HCT116 (cell line): ENCODE measurements at regions not wholly inside any gene's neighbourhood (a gene's known extent, or its start where the extent isn't known, plus 50 kb on each side); places are given as distances from the start of the nearest gene placed in this dataset.

Source experiments
- ATAC-seq: fragments of 200-7000 bp; cut with Tn5 transposase; 2 replicates; pipeline ENCODE4 v1.9.1; 2020; ENCODE audit warnings: mild to moderate bottlenecking, moderate library complexity
- BruUV-seq: library from RNA; stranded (reverse); fragments of 400-500 nt; replicated peaks from 2 replicates; lab custom pipeline; 2021; lab: Mats Ljungman, UMichigan
- CTCF ChIA-PET: fragments of 300-600 bp; sonication (Branson Sonifier 250); formaldehyde crosslinking; loops from one replicate; lab custom pipeline; 2021; ENCODE audit warnings: antibody characterized with exemption; lab: Charles Lee
- POLR2A ChIA-PET: fragments of 300-600, 350-600 bp; sonication (Branson Sonifier 250); formaldehyde crosslinking; loops from one replicate; lab custom pipeline; 2021; ENCODE audit warnings: antibody characterized with exemption; lab: Charles Lee
- RAD21 ChIA-PET, 2 experiments: fragments of 300-600 bp; sonication (Branson Sonifier 250); formaldehyde crosslinking; loops; one replicate each; lab custom pipeline; 2023; ENCODE audit warnings: low total read pairs in 2 of 2; ENCODE audit not compliant: uncharacterized antibody in 2 of 2, unreplicated experiment in 2 of 2, low non-redundant PET in 1 of 2; lab: Charles Lee
- DNase-seq: peaks from one replicate; pipeline ENCODE4 v3.0.0-alpha.2; 2010; ENCODE audit warnings: low read depth, low spot score
- H2AFZ ChIP-seq: fragments of 200-600 bp; shearing (Covaris generic), sonication (generic); 2 replicates; pipeline ENCODE4 v1.6.1; 2017; ENCODE audit warnings: low read depth, mixed run types, mixed read lengths, antibody characterized with exemption, low read length; ENCODE audit not compliant: poor library complexity, severe bottlenecking
- H3K27ac ChIP-seq: 2 replicates; pipeline ENCODE4 v1.5.1; 2012; ENCODE audit warnings: low read depth, low read length
- H3K27me3 ChIP-seq: fragments of 200-600 bp; sonication (generic); 2 replicates; pipeline ENCODE4 v1.6.1; 2016; ENCODE audit warnings: mixed run types, low read length, mixed read lengths; ENCODE audit not compliant: insufficient read depth
- H3K36me3 ChIP-seq, 2 experiments: fragments of 200-500 bp in 1 of 2; fragments of 200-600 bp in 1 of 2; sonication (Bioruptor generic) in 1 of 2; sonication (generic) in 1 of 2; 2 replicates each; pipeline versions ENCODE4 v1.5.1 to v1.6.1; 2014 to 2016; ENCODE audit warnings: low read length in 2 of 2, inconsistent platforms in 1 of 2, mixed read lengths in 1 of 2, mixed run types in 1 of 2; ENCODE audit not compliant: insufficient read depth in 2 of 2, control insufficient read depth in 1 of 2
- H3K4me1 ChIP-seq, 2 experiments: fragments of 200-600 bp in 1 of 2; sonication (generic) in 1 of 2; 2 replicates each; pipeline versions ENCODE4 v1.5.1 to v1.6.1; 2012 to 2017; ENCODE audit warnings: low read length in 2 of 2, inconsistent platforms in 1 of 2, mild to moderate bottlenecking in 1 of 2, mixed read lengths in 1 of 2, mixed run types in 1 of 2, moderate library complexity in 1 of 2; ENCODE audit not compliant: insufficient read depth in 2 of 2, control insufficient read depth in 1 of 2
- H3K4me2 ChIP-seq: fragments of 200-600 bp; sonication (generic); 2 replicates; pipeline ENCODE4 v1.6.1; 2017; ENCODE audit warnings: mixed run types, low read length, mixed read lengths
- H3K4me3 ChIP-seq, 2 experiments: fragments of 200-600 bp in 1 of 2; sonication (generic) in 1 of 2; replicated peaks in 1 of 2; 2 replicates each; pipeline ENCODE4 v1.5.1; 2011 to 2016; ENCODE audit warnings: low read length in 2 of 2, control low read depth in 1 of 2, low read depth in 1 of 2, mild to moderate bottlenecking in 1 of 2, mixed read lengths in 1 of 2, mixed run types in 1 of 2
- H3K79me2 ChIP-seq: fragments of 200-600 bp; sonication (generic); 2 replicates; pipeline ENCODE4 v1.6.1; 2017; ENCODE audit warnings: mild to moderate bottlenecking, mixed run types, low read length, moderate library complexity, mixed read lengths; ENCODE audit not compliant: insufficient read depth
- H3K9ac ChIP-seq: fragments of 200-600 bp; sonication (generic); 2 replicates; pipeline ENCODE4 v1.6.1; 2016; ENCODE audit warnings: low read length, mixed read lengths
- H3K9me2 ChIP-seq: fragments of 200-600 bp; sonication (generic), shearing (Covaris generic); 2 replicates; pipeline ENCODE4 v1.6.1; 2017; ENCODE audit warnings: mixed run types, mild to moderate bottlenecking, moderate library complexity; ENCODE audit not compliant: insufficient read depth
- H3K9me3 ChIP-seq, 2 experiments: fragments of 200-500 bp in 1 of 2; fragments of 200-600 bp in 1 of 2; sonication (Bioruptor generic) in 1 of 2; sonication (generic) in 1 of 2; 2 replicates each; pipeline ENCODE4 v1.6.1; 2014 to 2017; ENCODE audit warnings: low read length in 2 of 2, mixed read lengths in 2 of 2, inconsistent platforms in 1 of 2, low read depth in 1 of 2, mild to moderate bottlenecking in 1 of 2, mixed run types in 1 of 2, moderate library complexity in 1 of 2; ENCODE audit not compliant: control insufficient read depth in 1 of 2, insufficient read depth in 1 of 2
- H4K20me1 ChIP-seq: fragments of 200-600 bp; sonication (generic), shearing (Covaris generic); 2 replicates; pipeline ENCODE4 v1.6.1; 2017; ENCODE audit warnings: mixed run types, mild to moderate bottlenecking, moderate library complexity; ENCODE audit not compliant: insufficient read depth
- ATF3 ChIP-seq: IDR thresholded peaks from 2 replicates; pipeline ENCODE4 v1.6.1; 2012
- CEBPB ChIP-seq: IDR thresholded peaks from 2 replicates; pipeline ENCODE4 v1.6.1; 2012; ENCODE audit warnings: low read depth
- CTCF ChIP-seq, 3 experiments: fragments of 200-600 bp in 1 of 3; sonication (generic) in 1 of 3; IDR thresholded peaks in 2 of 3; conservative IDR thresholded peaks in 1 of 3; 2 replicates each; pipeline ENCODE4 v1.5.1; 2012 to 2017; ENCODE audit warnings: low read depth in 2 of 3, low read length in 2 of 3, antibody characterized with exemption in 1 of 3, borderline replicate concordance in 1 of 3, control low read depth in 1 of 3, mild to moderate bottlenecking in 1 of 3, mixed read lengths in 1 of 3, mixed run types in 1 of 3, moderate library complexity in 1 of 3; ENCODE audit not compliant: insufficient read depth in 1 of 3
- EGR1 ChIP-seq: IDR thresholded peaks from 2 replicates; pipeline ENCODE4 v1.6.1; 2012; ENCODE audit warnings: low read depth
- ELF1 ChIP-seq: IDR thresholded peaks from 2 replicates; pipeline ENCODE4 v1.6.1; 2012; ENCODE audit warnings: low read depth, borderline replicate concordance
- EZH2phosphoT487 ChIP-seq: fragments of 200-600 bp; IDR thresholded peaks from 2 replicates; pipeline ENCODE4 v1.6.1; 2018; ENCODE audit warnings: antibody characterized with exemption, borderline replicate concordance
- FOSL1 ChIP-seq: IDR thresholded peaks from 2 replicates; pipeline ENCODE4 v1.6.1; 2012; ENCODE audit warnings: low read depth
- POLR2A ChIP-seq: IDR thresholded peaks from 2 replicates; pipeline ENCODE4 v1.7.0; 2011; ENCODE audit warnings: borderline replicate concordance; ENCODE audit not compliant: insufficient read depth, insufficient read length; ENCODE audit errors: extremely low read depth
- POLR2AphosphoS5 ChIP-seq: IDR thresholded peaks from 2 replicates; pipeline ENCODE4 v1.6.1; 2011; ENCODE audit warnings: mild to moderate bottlenecking, low read depth, low read length, moderate library complexity
- SIN3A ChIP-seq: IDR thresholded peaks from 2 replicates; pipeline ENCODE4 v1.6.1; 2012; ENCODE audit warnings: low read depth
- SP1 ChIP-seq: IDR thresholded peaks from 2 replicates; pipeline ENCODE4 v1.6.1; 2012; ENCODE audit warnings: low read depth
- TCF7L2 ChIP-seq: IDR thresholded peaks from 2 replicates; pipeline ENCODE4 v1.7.0; 2011; ENCODE audit warnings: borderline replicate concordance, inconsistent platforms; ENCODE audit not compliant: insufficient read depth, insufficient read length; ENCODE audit errors: extremely low read depth
- YY1 ChIP-seq: IDR thresholded peaks from 2 replicates; pipeline ENCODE4 v1.6.1; 2011; ENCODE audit warnings: low read length, low read depth, moderate library complexity, mild to moderate bottlenecking; ENCODE audit not compliant: insufficient replicate concordance; ENCODE audit errors: extremely low read depth
- ZFX ChIP-seq: fragments of 450-650 bp; IDR thresholded peaks from 2 replicates; pipeline ENCODE4 v1.6.1; 2017
- intact Hi-C: fragments of 100-400 bp; cut with micrococcal nuclease; formaldehyde crosslinking; loops from 2 replicates; pipeline ENCODE4 v1.10.0; 2022
- TF ChIP-seq, protein P1 (sequence below): IDR thresholded peaks from 2 replicates; pipeline ENCODE4 v1.6.1; 2011; ENCODE audit warnings: mild to moderate bottlenecking, low read length, moderate library complexity; ENCODE audit not compliant: insufficient replicate concordance; ENCODE audit errors: extremely low read depth
- TF ChIP-seq, protein P2 (sequence below): IDR thresholded peaks from 2 replicates; pipeline ENCODE4 v1.6.1; 2012

GRCh38 chr4:60173103-60173502, 1027.0 kb upstream of the ADGRL3 start:
- TF ChIP-seq CEBPB (no peak), EZH2phosphoT487 (no peak), ELF1 (no peak), YY1 (no peak), POLR2A (no peak), POLR2AphosphoS5 (no peak), ATF3 (no peak), SP1 (no peak), FOSL1 (no peak), ZFX (no peak), TCF7L2 (no peak)
- TF ChIP-seq, all 23 proteins: peak for 0

DNA sequence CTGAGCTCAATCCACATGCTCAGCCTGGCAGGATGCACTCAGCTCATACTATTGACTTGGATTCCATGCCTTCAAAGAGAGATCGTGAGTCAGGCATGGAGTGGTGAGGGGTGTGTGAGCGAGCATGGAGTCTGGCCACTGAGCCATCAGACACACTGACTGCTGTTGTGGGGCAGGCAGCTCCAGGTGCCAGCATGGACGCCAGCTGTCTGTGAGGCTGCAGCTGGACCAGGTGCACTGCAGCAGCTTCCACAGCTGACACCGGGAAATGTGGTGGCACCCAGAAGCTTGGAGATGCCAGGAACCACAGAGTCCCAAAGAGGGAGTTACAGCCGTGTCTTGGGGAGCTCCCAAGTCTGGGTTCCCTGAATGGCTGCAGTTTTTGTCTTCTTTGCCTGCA, 1026.4 kb upstream of the ADGRL3 start:
- ATAC-seq = no peak
- no peak overlapping the region for H3K27ac ChIP-seq

More at GRCh38 chr4:60173103-60173502, 1027.0 kb upstream of the ADGRL3 start:
- ChIA-PET RAD21 (no interaction called here), CTCF (no interaction called here), POLR2A (no interaction called here)
- intact Hi-C loops = no loop called here
- DNase-seq (no peak), ATAC-seq (no peak)
- H3K27ac ChIP-seq = no peak overlapping the region
- no peak overlapping the region for H2AFZ ChIP-seq
- peaks cover 0 to 18% of the 10 kb centered on the region in 2 experiments; a peak in 2 of 4 replicates for H3K9me3 ChIP-seq
- no peaks in the 10 kb centered on the region; the same call in 1 of the 2 replicates for H4K20me1 ChIP-seq
- no peaks in the 10 kb centered on the region for H3K27me3 ChIP-seq
- no peaks in the 10 kb centered on the region for H3K79me2 ChIP-seq
- no peaks in the 10 kb centered on the region for H3K9me2 ChIP-seq
- H3K4me3 ChIP-seq = no peak overlapping the region
- H3K9ac ChIP-seq = no peak overlapping the region
- no TSS peak for BruUV-seq
- no peaks in the 10 kb centered on the region for H3K36me3 ChIP-seq
- no peak overlapping the region for H3K4me2 ChIP-seq
- H3K4me1 ChIP-seq = no peaks in the 10 kb centered on the region

More for the DNA sequence above, 1026.4 kb upstream of the ADGRL3 start:
- H4K20me1 ChIP-seq = no peaks in the 10 kb centered on the region; the same call in 1 of the 2 replicates
- peaks cover 0 to 23% of the 10 kb centered on the region in 2 experiments; a peak in 2 of 4 replicates for H3K9me3 ChIP-seq
- no peak overlapping the region for H3K4me3 ChIP-seq
- CTCF ChIA-PET = no interaction called here
- no peak overlapping the region for H3K4me2 ChIP-seq
- intact Hi-C loops = no loop called here
- no peak overlapping the region for H3K9ac ChIP-seq
- H3K9me2 ChIP-seq = no peaks in the 10 kb centered on the region
- TF ChIP-seq SIN3A (no peak), SP1 (no peak), ZFX (no peak), CTCF (IDR thresholded peaks at IDR 0.05 in 2 of 3, conservative IDR thresholded peaks at IDR 0.05 in 1 of 3; ENCODE audit: borderline replicate concordance in 1 of 3, insufficient read depth in 1 of 3, low read depth in 2 of 3, low read length in 2 of 3) (no peak), EGR1 (no peak), ELF1 (no peak)
- TF ChIP-seq, protein P1, sequence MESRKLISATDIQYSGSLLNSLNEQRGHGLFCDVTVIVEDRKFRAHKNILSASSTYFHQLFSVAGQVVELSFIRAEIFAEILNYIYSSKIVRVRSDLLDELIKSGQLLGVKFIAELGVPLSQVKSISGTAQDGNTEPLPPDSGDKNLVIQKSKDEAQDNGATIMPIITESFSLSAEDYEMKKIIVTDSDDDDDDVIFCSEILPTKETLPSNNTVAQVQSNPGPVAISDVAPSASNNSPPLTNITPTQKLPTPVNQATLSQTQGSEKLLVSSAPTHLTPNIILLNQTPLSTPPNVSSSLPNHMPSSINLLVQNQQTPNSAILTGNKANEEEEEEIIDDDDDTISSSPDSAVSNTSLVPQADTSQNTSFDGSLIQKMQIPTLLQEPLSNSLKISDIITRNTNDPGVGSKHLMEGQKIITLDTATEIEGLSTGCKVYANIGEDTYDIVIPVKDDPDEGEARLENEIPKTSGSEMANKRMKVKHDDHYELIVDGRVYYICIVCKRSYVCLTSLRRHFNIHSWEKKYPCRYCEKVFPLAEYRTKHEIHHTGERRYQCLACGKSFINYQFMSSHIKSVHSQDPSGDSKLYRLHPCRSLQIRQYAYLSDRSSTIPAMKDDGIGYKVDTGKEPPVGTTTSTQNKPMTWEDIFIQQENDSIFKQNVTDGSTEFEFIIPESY = no peak
- TF ChIP-seq, protein P2, sequence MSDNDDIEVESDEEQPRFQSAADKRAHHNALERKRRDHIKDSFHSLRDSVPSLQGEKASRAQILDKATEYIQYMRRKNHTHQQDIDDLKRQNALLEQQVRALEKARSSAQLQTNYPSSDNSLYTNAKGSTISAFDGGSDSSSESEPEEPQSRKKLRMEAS = no peak
- TF ChIP-seq, all 23 proteins: peak for 0
- Histone ChIP-seq H3K79me2 (no peaks in the 10 kb centered on the region), H2AFZ (no peak overlapping the region), H3K36me3 (no peaks in the 10 kb centered on the region), H3K27me3 (no peaks in the 10 kb centered on the region), H3K4me1 (no peaks in the 10 kb centered on the region)
- ChIA-PET RAD21 (no interaction called here), POLR2A (no interaction called here)
- no peak for DNase-seq
- no TSS peak for BruUV-seq
